ENCODE measurements at regions not wholly inside any gene's neighbourhood (a gene's known extent, or its start where the extent isn't known, plus 50 kb on each side); places are given as distances from the start of the nearest gene placed in this dataset.
"Not testable (repeated sequence)": the region's sequence is repeated elsewhere in the genome, so short reads cannot be mapped to it uniquely, and the experiment has no call there.

- TF ChIP-seq REST (IDR thresholded peaks at IDR 0.05; ENCODE audit: insufficient replicate concordance, low read depth) (no peak), POLR2AphosphoS5 (IDR thresholded peaks at IDR 0.05; ENCODE audit: low read depth) (no peak), CTCF (IDR thresholded peaks at IDR 0.05; ENCODE audit: insufficient read depth, low read length) (no peak), SPI1 (IDR thresholded peaks at IDR 0.05; ENCODE audit: borderline replicate concordance, low read depth) (no peak), GABPA (IDR thresholded peaks at IDR 0.05; ENCODE audit: low read depth) (no peak)
- no peak for DNase-seq (ENCODE audit: low read depth in 1 of 2, low spot score in 1 of 2)
- H3K27me3 ChIP-seq (ENCODE audit: insufficient read depth, poor library complexity, severe bottlenecking), result no peaks in the 10 kb centered on the region
These were observed 72.1 kb downstream of the TMEM212 start for GRCh38 chr3:171915275-171915674.

GRCh38 chr3:171916888-171917287 lies 73.7 kb downstream of the TMEM212 start:
- DNase-seq (ENCODE audit: low read depth in 1 of 2, low spot score in 1 of 2), result no peak
- Histone ChIP-seq H3K27me3 (ENCODE audit: insufficient read depth, poor library complexity, severe bottlenecking) (no peaks in the 10 kb centered on the region), H3K27ac (replicated peaks) (no peak overlapping the region), H3K4me3 (replicated peaks; ENCODE audit: insufficient read depth, low read length) (no peak overlapping the region)
- TF ChIP-seq CTCF (IDR thresholded peaks at IDR 0.05; ENCODE audit: insufficient read depth, low read length) (no peak), REST (IDR thresholded peaks at IDR 0.05; ENCODE audit: insufficient replicate concordance, low read depth) (no peak), SPI1 (IDR thresholded peaks at IDR 0.05; ENCODE audit: borderline replicate concordance, low read depth) (no peak), GABPA (IDR thresholded peaks at IDR 0.05; ENCODE audit: low read depth) (no peak), POLR2AphosphoS5 (IDR thresholded peaks at IDR 0.05; ENCODE audit: low read depth) (no peak)

More at GRCh38 chr3:171915275-171915674, 72.1 kb downstream of the TMEM212 start:
- Histone ChIP-seq H3K27ac (replicated peaks) (no peak overlapping the region), H3K4me3 (replicated peaks; ENCODE audit: insufficient read depth, low read length) (no peak overlapping the region)

- not testable (repeated sequence) for H3K4me3 ChIP-seq (replicated peaks; ENCODE audit: insufficient read depth, low read length); DNase-seq (ENCODE audit: low read depth in 1 of 2, low spot score in 1 of 2); H3K27me3 ChIP-seq (ENCODE audit: insufficient read depth, poor library complexity, severe bottlenecking); H3K27ac ChIP-seq (replicated peaks)
These were observed 79.5 kb downstream of the TMEM212 start for GRCh38 chr3:171922629-171923028.

- H3K27ac ChIP-seq (replicated peaks); H3K4me3 ChIP-seq (replicated peaks; ENCODE audit: insufficient read depth, low read length); DNase-seq (ENCODE audit: low read depth in 1 of 2, low spot score in 1 of 2); H3K27me3 ChIP-seq (ENCODE audit: insufficient read depth, poor library complexity, severe bottlenecking): not testable (repeated sequence)
These were observed 80.5 kb downstream of the TMEM212 start for GRCh38 chr3:171923668-171924067.

GRCh38 chr3:171924864-171925263 lies 81.7 kb downstream of the TMEM212 start:
- H3K27ac ChIP-seq (replicated peaks); H3K27me3 ChIP-seq (ENCODE audit: insufficient read depth, poor library complexity, severe bottlenecking); DNase-seq (ENCODE audit: low read depth in 1 of 2, low spot score in 1 of 2); H3K4me3 ChIP-seq (replicated peaks; ENCODE audit: insufficient read depth, low read length): not testable (repeated sequence)

Data from HL-60 (cell line).